ENCODE measurements at regions not wholly inside any gene's neighbourhood (a gene's known extent, or its start where the extent isn't known, plus 50 kb on each side); places are given as distances from the start of the nearest gene placed in this dataset.
"Not testable (repeated sequence)": the region's sequence is repeated elsewhere in the genome, so short reads cannot be mapped to it uniquely, and the experiment has no call there.

GRCh38 chr6:4208158-4208557 lies 72.8 kb upstream of the ECI2 start:
- H4K20me1 ChIP-seq (ENCODE audit: low read length) = no peaks in the 10 kb centered on the region
- ATAC-seq (no peak), DNase-seq (no peak)
- ChIA-PET POLR2A (ENCODE audit: unreplicated experiment) (no interaction called here), CTCF (no interaction called here)
- no peak overlapping the region for H3K9ac ChIP-seq (ENCODE audit: low read length)
- H3F3A ChIP-seq (ENCODE audit: low read length, unreplicated experiment) = no peaks in the 10 kb centered on the region
- intact Hi-C loops (cut with micrococcal nuclease) = no loop called here
- no peaks in the 10 kb centered on the region for H3K9me3 ChIP-seq (ENCODE audit: low read length)
- H3K27ac ChIP-seq (ENCODE audit: low read length) = no peak overlapping the region
- no peak overlapping the region for H2AFZ ChIP-seq (ENCODE audit: low read length)
- no TSS peak for BruUV-seq (replicated peaks)
- H3K79me2 ChIP-seq (ENCODE audit: low read length) = no peaks in the 10 kb centered on the region
- no peak overlapping the region for H3K4me3 ChIP-seq (ENCODE audit: low read length)
- no peaks in the 10 kb centered on the region for H3K4me1 ChIP-seq (ENCODE audit: insufficient read depth, low read length)
- H3K9me2 ChIP-seq (replicated peaks; ENCODE audit: low read length) = no peaks in the 10 kb centered on the region
- no peaks in the 10 kb centered on the region for H3K27me3 ChIP-seq (ENCODE audit: low read length)
- H3K4me2 ChIP-seq (ENCODE audit: low read length) = no peak overlapping the region
- TF ChIP-seq CTCF (conservative IDR thresholded peaks at IDR 0.05; ENCODE audit: low read depth, low read length) = no peak
- no peak for TF ChIP-seq EZH2 (IDR thresholded peaks at IDR 0.05; ENCODE audit: low read length, unreplicated experiment)
- TF ChIP-seq EZH2phosphoT487 (IDR thresholded peaks at IDR 0.05; ENCODE audit: borderline replicate concordance, low read length) = no peak
- H3K36me3 ChIP-seq (ENCODE audit: low read depth, low read length) = no peaks in the 10 kb centered on the region

- ATAC-seq; H4K20me1 ChIP-seq (ENCODE audit: low read length); H3K36me3 ChIP-seq (ENCODE audit: low read depth, low read length); H3K4me1 ChIP-seq (ENCODE audit: insufficient read depth, low read length); H3K9ac ChIP-seq (ENCODE audit: low read length); H3K9me3 ChIP-seq (ENCODE audit: low read length); H3K4me2 ChIP-seq (ENCODE audit: low read length); intact Hi-C loops (cut with micrococcal nuclease); DNase-seq; CTCF ChIA-PET; H3K79me2 ChIP-seq (ENCODE audit: low read length); H3K27me3 ChIP-seq (ENCODE audit: low read length); H3K4me3 ChIP-seq (ENCODE audit: low read length); H3K9me2 ChIP-seq (replicated peaks; ENCODE audit: low read length); H3F3A ChIP-seq (ENCODE audit: low read length, unreplicated experiment); BruUV-seq (replicated peaks); POLR2A ChIA-PET (ENCODE audit: unreplicated experiment); H3K27ac ChIP-seq (ENCODE audit: low read length); H2AFZ ChIP-seq (ENCODE audit: low read length): not testable (repeated sequence)
Observed at GRCh38 chr6:4203642-4204417, 68.5 kb upstream of the ECI2 start.

DNA sequence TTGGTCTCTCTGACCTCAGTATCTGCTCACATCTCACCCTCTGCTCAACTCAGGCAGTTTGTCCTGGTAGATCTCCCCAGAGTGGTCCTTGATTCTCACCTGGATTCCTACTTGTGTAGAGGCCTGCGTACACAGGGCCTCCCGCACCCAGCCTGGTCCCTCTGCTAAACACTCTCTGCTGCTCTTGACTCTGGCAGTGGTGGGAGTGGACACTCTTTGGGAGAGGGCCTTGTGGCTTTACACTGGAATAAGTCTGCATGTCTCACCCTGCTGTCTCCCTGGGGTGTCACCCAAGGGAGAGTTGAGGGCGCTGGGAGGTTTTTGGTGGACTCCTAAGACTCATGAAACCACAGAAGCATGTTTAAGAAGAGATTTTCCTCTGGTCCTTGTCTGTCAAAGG lies 57.3 kb upstream of the ECI2 start:
- no peaks in the 10 kb centered on the region for H3K9me2 ChIP-seq (replicated peaks; ENCODE audit: low read length)
- H3K4me3 ChIP-seq (ENCODE audit: low read length) = no peak overlapping the region
- H3K9me3 ChIP-seq (ENCODE audit: low read length) = no peaks in the 10 kb centered on the region
- POLR2A ChIA-PET (ENCODE audit: unreplicated experiment) = no interaction called here
- H3K27me3 ChIP-seq (ENCODE audit: low read length) = no peaks in the 10 kb centered on the region
- intact Hi-C loops (cut with micrococcal nuclease) = no loop called here
- H3K4me1 ChIP-seq (ENCODE audit: insufficient read depth, low read length) = no peaks in the 10 kb centered on the region
- no peak overlapping the region for H3K9ac ChIP-seq (ENCODE audit: low read length)
- no TSS peak for BruUV-seq (replicated peaks)
- ATAC-seq = no peak
- H2AFZ ChIP-seq (ENCODE audit: low read length) = no peak overlapping the region
- H4K20me1 ChIP-seq (ENCODE audit: low read length) = no peaks in the 10 kb centered on the region
- TF ChIP-seq CTCF (conservative IDR thresholded peaks at IDR 0.05; ENCODE audit: low read depth, low read length) (no peak), EZH2 (IDR thresholded peaks at IDR 0.05; ENCODE audit: low read length, unreplicated experiment) (no peak), EZH2phosphoT487 (IDR thresholded peaks at IDR 0.05; ENCODE audit: borderline replicate concordance, low read length) (no peak)
- no peaks in the 10 kb centered on the region for H3K36me3 ChIP-seq (ENCODE audit: low read depth, low read length)
- CTCF ChIA-PET = no interaction called here
- no peak overlapping the region for H3K4me2 ChIP-seq (ENCODE audit: low read length)
- H3K27ac ChIP-seq (ENCODE audit: low read length) = no peak overlapping the region
- H3F3A ChIP-seq (ENCODE audit: low read length, unreplicated experiment) = no peaks in the 10 kb centered on the region
- H3K79me2 ChIP-seq (ENCODE audit: low read length) = no peaks in the 10 kb centered on the region
- no peak for DNase-seq
